ENCODE measurements at regions not wholly inside any gene's neighbourhood (a gene's known extent, or its start where the extent isn't known, plus 50 kb on each side); places are given as distances from the start of the nearest gene placed in this dataset.
"Not testable (repeated sequence)": the region's sequence is repeated elsewhere in the genome, so short reads cannot be mapped to it uniquely, and the experiment has no call there.

GRCh38 chr5:28807195-28807729 lies 1768.9 kb upstream of the CDH9 start:
- H3K36me3 ChIP-seq (ENCODE audit: control insufficient read depth, insufficient read depth, low read length) = no peaks in the 10 kb centered on the region
- 55% methylated on average over 1 of the region's 2 CpGs for WGBS (ENCODE audit: insufficient coverage)

GRCh38 chr5:28799035-28799434 lies 1760.6 kb upstream of the CDH9 start:
- H3K9me3 Mint-ChIP-seq = peaks cover 8 to 13% of the 10 kb centered on the region in 2 donors
- ATAC-seq; H3K27ac ChIP-seq (ENCODE audit: low read length); H3K27ac Mint-ChIP-seq; H3K27me3 ChIP-seq (ENCODE audit: control insufficient read depth, insufficient read depth, low read length); intact Hi-C loops (cut with micrococcal nuclease); H3K4me1 Mint-ChIP-seq; H3K36me3 Mint-ChIP-seq; DNase-seq; H3K27me3 Mint-ChIP-seq (ENCODE audit: low read depth in 2 of 2); H3K4me3 ChIP-seq (ENCODE audit: low read length); H3K4me1 ChIP-seq (ENCODE audit: control insufficient read depth, insufficient read depth, low read length); H3K36me3 ChIP-seq (ENCODE audit: control insufficient read depth, insufficient read depth, low read length); H3K4me3 Mint-ChIP-seq; H3K9me3 ChIP-seq (ENCODE audit: control insufficient read depth, insufficient read depth, low read length): not testable (repeated sequence)
- 100% methylated on average over 3 of the region's 16 CpGs for WGBS (ENCODE audit: insufficient coverage)

More at GRCh38 chr5:28807195-28807729, 1768.9 kb upstream of the CDH9 start:
- no peaks in the 10 kb centered on the region for H3K27me3 ChIP-seq (ENCODE audit: control insufficient read depth, insufficient read depth, low read length)
- TF ChIP-seq, protein P1, sequence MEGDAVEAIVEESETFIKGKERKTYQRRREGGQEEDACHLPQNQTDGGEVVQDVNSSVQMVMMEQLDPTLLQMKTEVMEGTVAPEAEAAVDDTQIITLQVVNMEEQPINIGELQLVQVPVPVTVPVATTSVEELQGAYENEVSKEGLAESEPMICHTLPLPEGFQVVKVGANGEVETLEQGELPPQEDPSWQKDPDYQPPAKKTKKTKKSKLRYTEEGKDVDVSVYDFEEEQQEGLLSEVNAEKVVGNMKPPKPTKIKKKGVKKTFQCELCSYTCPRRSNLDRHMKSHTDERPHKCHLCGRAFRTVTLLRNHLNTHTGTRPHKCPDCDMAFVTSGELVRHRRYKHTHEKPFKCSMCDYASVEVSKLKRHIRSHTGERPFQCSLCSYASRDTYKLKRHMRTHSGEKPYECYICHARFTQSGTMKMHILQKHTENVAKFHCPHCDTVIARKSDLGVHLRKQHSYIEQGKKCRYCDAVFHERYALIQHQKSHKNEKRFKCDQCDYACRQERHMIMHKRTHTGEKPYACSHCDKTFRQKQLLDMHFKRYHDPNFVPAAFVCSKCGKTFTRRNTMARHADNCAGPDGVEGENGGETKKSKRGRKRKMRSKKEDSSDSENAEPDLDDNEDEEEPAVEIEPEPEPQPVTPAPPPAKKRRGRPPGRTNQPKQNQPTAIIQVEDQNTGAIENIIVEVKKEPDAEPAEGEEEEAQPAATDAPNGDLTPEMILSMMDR (IDR thresholded peaks at IDR 0.05) = no peak
- H3K27ac ChIP-seq (ENCODE audit: low read length) = no peak overlapping the region
- DNase-seq (no peak), ATAC-seq (no peak)
- H3K9me3 ChIP-seq (ENCODE audit: control insufficient read depth, insufficient read depth, low read length) = peaks cover 26% of the 10 kb centered on the region
- H3K4me3 ChIP-seq (ENCODE audit: low read length) = no peak overlapping the region
- H3K4me1 ChIP-seq (ENCODE audit: control insufficient read depth, insufficient read depth, low read length) = no peaks in the 10 kb centered on the region
- no peak overlapping the region for H3K27ac Mint-ChIP-seq
- no peaks in the 10 kb centered on the region for H3K36me3 Mint-ChIP-seq
- intact Hi-C loops (cut with micrococcal nuclease) = no loop called here
- no peaks in the 10 kb centered on the region for H3K27me3 Mint-ChIP-seq (ENCODE audit: low read depth in 2 of 2)
- no peak overlapping the region for H3K4me3 Mint-ChIP-seq
- H3K4me1 Mint-ChIP-seq = no peaks in the 10 kb centered on the region
- peaks cover 2 to 7% of the 10 kb centered on the region in 2 donors for H3K9me3 Mint-ChIP-seq

- no peaks in the 10 kb centered on the region for H3K9me3 ChIP-seq (ENCODE audit: control insufficient read depth, insufficient read depth, low read length)
- ATAC-seq = no peak
- intact Hi-C loops (cut with micrococcal nuclease) = no loop called here
- H3K36me3 ChIP-seq (ENCODE audit: control insufficient read depth, insufficient read depth, low read length) = no peaks in the 10 kb centered on the region
- H3K27me3 Mint-ChIP-seq (ENCODE audit: low read depth in 2 of 2) = no peaks in the 10 kb centered on the region
- no peak overlapping the region for H3K27ac ChIP-seq (ENCODE audit: low read length)
- DNase-seq = no peak
- H3K4me3 ChIP-seq (ENCODE audit: low read length) = no peak overlapping the region
- peaks cover 20 to 31% of the 10 kb centered on the region in 2 donors for H3K9me3 Mint-ChIP-seq
- H3K4me3 Mint-ChIP-seq = no peak overlapping the region
- no peak overlapping the region for H3K27ac Mint-ChIP-seq
- no peaks in the 10 kb centered on the region for H3K27me3 ChIP-seq (ENCODE audit: control insufficient read depth, insufficient read depth, low read length)
- no peaks in the 10 kb centered on the region for H3K4me1 ChIP-seq (ENCODE audit: control insufficient read depth, insufficient read depth, low read length)
- H3K4me1 Mint-ChIP-seq = no peaks in the 10 kb centered on the region
- TF ChIP-seq, protein P1 (IDR thresholded peaks at IDR 0.05) = no peak
- peaks cover 29% of the 10 kb centered on the region for H3K36me3 Mint-ChIP-seq
Observed at GRCh38 chr5:28788954-28789353, 1750.6 kb upstream of the CDH9 start.

DNA sequence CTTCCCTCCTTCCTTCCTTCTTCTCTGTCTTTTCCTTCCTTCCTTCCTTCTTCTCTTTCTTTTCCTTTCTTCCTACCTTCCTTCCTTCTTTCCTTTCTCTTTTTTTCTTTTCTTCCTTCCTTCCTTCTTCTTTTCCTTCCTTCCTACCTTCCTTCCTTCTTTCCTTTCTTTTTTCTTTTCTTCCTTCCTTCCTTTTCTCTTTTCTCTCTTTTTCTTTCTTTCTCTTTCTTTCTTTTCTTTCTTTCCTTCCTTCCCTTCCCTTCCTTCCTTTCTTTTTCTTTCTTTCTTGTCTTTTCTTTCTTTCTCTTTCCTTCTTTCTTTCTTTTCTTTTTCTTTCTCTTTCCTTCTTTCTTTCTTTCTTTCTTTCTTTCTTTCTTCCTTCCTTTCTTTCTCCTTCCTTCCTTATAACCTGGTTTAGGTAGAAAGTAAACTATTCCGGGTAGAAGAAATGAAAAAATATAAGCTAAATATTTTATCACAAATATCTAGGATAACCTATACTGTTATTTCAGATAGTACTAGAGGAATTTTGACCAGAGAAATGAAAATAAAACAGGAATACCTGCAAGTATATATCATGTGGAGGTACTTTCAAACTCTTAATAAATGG lies 1741.8 kb upstream of the CDH9 start:
- no CpG with 5 or more reads among the region's 1 CpG for WGBS (ENCODE audit: insufficient coverage)
- Histone ChIP-seq H3K4me3 (ENCODE audit: low read length) (no peak overlapping the region), H3K27ac (ENCODE audit: low read length) (no peak overlapping the region), H3K4me1 (ENCODE audit: control insufficient read depth, insufficient read depth, low read length) (no peaks in the 10 kb centered on the region), H3K27me3 (ENCODE audit: control insufficient read depth, insufficient read depth, low read length) (no peaks in the 10 kb centered on the region), H3K36me3 (ENCODE audit: control insufficient read depth, insufficient read depth, low read length) (no peaks in the 10 kb centered on the region), H3K9me3 (ENCODE audit: control insufficient read depth, insufficient read depth, low read length) (peaks cover 5% of the 10 kb centered on the region)
- no peak for DNase-seq
- TF ChIP-seq, protein P1 (IDR thresholded peaks at IDR 0.05) = no peak
- Mint-ChIP-seq H3K27me3 (ENCODE audit: low read depth in 2 of 2) (no peaks in the 10 kb centered on the region), H3K36me3 (no peaks in the 10 kb centered on the region), H3K4me3 (no peak overlapping the region), H3K27ac (no peak overlapping the region), H3K4me1 (no peaks in the 10 kb centered on the region), H3K9me3 (peaks cover 11 to 15% of the 10 kb centered on the region in 2 donors)
- intact Hi-C loops (cut with micrococcal nuclease) = no loop called here
- ATAC-seq = no peak
